HG02610 (cell line): ENCODE measurements at regions not wholly inside any gene's neighbourhood (a gene's known extent, or its start where the extent isn't known, plus 50 kb on each side); places are given as distances from the start of the nearest gene placed in this dataset.
A peak's percentile ranks its signal among the peaks of the same experiment; 100 is the strongest.
"Not testable (repeated sequence)": the region's sequence is repeated elsewhere in the genome, so short reads cannot be mapped to it uniquely, and the experiment has no call there.

Experiments used
- ATAC-seq: cut with Tn5 transposase; IDR thresholded peaks from one replicate; pipeline ENCODE4 v1.9.1; 2021; ENCODE audit warnings: mild to moderate bottlenecking, moderate library complexity; ENCODE audit not compliant: unreplicated experiment

DNA sequence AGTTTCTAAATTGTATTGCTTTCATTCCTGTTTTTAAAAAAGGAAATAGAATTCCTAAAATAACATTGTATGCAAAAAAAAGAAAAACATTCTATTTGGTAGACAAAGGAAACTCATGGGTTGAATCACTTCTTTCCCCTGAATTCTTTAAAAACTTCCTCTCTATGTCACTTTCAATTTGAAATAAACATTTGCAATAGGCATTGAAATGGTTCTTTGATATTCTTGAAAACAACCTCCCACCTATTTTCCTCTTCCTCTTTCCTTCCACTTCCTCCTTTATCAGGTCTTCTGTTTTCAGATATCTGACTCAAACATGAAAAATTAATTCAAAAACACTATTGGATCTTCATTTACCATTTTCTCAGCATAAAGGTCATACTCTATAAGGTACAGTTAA is 442.0 kb upstream of the MEF2C start:
- no peak for ATAC-seq

DNA sequence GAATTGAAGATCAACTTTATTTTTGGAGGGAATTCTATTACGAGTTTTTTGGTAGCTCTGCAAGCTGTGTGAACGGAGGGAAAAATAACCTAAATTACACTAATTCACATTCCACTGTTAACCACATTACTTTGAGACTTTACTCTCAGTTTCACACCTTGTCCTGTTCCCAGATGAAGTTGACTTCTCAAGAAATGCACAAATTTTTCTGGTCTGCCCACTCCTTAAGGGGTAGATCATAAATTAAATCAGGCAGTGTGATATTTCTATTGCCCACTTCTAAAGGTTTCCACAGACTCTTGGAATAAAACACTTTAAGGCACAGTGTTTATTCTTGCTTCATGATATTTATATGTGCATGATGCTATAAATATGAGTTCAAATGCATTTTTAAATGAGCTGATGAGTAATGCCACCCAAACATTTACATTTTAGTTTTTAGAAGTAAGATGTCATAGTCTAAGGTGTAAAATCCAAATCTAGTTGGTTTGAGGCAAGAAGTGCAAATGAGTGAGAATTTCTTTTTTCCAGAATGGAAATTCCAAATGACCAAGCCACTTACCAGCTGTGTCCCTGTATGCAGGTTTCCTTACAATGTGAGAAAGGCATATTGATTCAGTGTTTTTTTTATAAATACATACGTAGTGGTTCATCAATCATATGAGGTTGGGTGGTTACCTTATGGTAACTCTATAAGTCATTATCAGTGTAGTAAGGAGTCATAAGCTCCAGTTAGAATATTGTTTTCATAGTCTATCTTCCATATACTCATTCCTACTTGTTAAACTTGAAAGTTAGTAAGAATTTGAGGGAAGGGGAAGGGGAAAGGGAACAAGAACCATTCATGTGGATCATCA is 437.7 kb upstream of the MEF2C start:
- peak; percentile 65 for ATAC-seq

DNA sequence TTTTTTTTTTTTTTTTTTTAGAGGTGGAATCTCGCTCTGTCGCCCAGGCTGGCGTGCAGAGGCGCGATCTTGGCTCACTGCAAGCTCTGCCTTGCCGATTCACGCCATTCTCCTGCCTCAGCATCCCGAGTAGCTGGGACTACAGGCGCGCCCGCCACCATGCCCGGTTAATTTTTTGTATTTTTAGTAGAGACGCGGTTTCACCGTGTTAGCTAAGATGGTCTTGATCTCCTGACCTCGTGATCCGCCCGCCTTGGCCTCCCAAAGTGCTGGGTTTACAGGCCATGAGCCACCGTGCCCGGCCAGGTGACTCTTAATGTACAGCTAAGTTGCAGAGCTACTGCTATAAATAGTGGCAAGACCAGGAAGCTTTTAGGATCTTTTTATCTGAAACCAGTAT is 434.9 kb upstream of the MEF2C start:
- not testable (repeated sequence) for ATAC-seq

DNA sequence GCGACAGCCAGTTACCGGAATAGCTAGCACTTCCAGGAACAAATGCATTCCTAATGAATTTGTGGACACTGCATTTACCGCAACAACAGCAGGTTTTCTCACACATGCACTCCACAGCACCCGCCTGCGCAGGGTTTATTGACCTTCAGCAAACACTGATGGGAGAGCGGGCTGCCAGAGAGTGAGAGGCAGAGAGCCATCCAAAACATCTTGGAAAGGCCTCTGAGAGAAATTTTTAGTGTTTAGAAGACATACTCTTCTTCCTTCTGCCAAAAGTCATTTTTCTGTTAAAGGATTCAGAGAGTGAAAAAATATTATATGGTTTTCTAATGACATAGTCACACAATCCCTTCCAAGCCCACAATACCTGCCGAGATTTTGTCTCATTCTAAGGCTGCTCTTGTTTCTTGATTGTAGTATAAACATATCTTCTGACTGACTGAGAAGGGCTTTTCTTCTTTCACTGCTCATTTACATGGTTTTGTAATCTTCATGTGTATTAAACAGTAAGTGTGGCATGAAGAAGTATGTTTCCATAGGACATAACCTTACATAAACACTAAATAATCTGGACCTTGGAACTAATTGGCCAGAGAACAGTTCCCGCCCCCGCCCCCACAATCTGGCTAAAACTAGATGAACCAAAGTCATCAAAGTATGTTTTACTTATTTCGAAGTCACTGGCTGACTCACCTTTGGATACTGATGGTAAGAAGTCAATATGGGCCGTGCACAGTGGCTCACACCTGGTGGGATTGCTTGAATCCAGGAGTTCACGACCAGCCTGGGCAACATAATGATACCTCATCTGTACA is 432.5 kb upstream of the MEF2C start:
- ATAC-seq, result no peak

DNA sequence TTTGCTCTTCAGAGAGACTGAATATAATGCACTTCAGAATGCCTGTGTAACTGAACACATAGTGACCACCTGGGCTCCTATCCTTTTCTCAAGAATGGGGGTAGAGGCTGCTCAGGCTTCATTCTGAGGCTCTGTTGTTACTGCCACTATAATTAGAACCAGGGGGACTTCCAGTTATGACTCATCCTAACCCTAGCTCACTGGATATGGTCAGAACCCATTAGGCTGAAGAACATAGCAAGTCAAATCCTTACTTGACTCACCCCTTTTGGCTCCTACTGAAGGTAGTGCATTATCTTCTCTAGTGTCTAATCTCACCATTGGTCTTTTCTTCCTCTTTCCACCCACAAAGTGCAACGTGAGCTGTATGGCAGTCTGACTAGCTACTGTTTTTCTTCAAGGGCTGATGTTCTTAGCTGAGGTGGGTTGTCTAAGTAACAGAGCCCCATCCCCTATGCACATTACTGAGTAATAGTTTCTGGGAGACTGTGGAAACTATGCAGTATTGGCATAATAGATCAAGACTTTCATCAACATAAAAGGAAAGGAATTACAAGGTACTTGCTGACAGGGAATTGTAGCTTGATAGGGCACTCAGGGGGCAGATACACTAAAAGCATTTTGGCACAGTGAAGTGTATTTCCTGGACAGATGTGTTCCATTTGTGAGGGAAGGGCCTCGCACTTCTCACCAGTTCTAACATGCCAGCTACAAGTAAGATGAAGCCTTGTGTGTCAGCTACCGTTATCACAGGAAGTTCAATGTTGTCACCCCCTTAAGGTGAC is 431.0 kb upstream of the MEF2C start:
- peak; percentile 95 for ATAC-seq

DNA sequence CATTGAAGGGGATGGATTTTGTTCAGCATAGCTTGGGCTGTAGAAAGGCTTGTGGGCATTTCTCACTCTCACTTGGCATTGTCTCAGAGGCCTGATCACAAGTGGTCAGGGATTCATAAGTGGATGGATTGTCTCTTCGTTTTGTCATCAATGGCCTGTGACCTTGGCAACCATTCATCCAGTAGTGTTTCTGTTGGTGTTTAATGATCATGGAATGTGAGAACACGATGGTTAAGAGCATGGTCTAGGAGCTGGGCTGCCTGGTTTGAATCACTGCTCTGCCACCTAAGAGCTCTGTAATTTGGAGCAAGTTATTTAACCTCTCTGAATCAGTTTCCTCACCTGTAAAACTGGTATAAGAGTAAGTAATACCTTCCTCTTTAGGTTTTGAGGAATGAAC is 430.1 kb upstream of the MEF2C start:
- no peak for ATAC-seq

DNA sequence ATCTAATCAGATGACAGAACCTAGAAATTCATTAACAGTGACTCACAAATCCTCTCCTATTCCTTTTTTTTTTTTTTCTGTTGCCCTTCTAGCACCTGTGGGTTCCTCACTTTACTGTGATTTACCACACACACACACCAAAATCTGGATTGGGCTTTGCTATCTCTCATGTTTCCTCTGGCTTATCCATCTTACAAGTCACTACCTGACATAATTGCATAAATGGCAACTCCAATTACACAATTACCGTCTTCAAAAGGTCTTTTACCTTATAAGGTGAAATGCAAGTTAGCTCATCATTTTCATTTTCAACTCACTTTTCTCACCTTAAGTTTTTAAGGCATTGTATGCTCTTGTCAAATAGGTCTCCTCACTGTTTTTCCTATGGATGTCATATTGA is 426.3 kb upstream of the MEF2C start:
- no peak for ATAC-seq

DNA sequence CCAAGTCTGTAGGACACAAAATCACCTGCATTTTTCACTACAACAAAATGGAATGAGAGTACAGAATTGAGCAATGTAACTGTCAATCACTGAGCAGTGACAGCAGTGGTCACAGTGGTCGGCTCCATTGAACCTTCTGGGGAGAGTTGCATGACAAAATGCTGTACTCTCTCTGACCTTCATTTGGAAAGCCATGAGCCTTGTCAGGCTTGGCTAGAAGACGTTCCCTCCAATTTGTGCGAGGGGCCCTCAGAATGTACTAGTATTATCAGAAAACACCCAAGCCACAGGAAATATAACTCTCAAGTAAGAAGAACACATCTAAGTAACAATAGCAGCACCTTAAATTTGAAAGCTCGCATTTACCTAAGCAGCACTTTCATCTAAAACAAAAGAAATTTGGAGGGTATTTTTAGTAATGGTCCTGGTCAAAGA is 425.6 kb upstream of the MEF2C start:
- ATAC-seq, result peak; percentile 95

DNA sequence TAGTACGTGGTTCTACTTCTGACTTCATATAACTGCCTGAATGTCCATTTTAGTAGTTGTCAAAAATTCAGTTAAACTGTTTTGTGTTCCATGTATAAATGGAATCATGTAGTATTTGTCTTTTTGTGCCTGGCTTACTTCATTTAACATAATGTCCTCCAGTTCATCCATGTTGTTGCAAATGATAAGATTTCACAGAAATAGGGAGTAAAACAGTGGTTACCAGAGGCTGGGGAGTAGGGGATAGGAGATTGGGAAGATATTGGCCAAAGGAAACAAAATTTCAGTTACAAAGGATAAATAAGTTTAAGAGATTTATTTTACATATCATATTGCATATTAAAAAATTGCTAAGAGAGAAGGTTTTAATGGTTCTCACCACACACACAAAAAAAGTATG is 425.0 kb upstream of the MEF2C start:
- no peak for ATAC-seq

DNA sequence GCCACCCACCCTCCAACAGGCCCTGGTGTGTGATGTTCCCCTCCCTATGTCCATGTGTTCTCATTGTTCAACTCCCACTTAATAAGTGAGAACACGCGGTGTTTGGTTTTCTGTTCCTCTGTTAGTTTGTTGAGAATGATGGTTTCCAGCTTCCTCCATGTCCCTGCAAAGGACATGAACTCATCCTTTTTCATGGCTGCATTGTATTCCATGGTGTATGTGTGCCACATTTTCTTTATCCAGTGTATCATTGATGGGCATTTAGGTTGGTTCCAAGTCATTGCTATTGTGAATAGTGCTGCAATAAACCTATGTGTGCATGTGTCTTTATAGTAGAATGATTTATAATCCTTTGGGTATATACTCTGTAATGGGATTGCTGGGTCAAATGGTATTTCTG is 424.2 kb upstream of the MEF2C start:
- not testable (repeated sequence) for ATAC-seq

DNA sequence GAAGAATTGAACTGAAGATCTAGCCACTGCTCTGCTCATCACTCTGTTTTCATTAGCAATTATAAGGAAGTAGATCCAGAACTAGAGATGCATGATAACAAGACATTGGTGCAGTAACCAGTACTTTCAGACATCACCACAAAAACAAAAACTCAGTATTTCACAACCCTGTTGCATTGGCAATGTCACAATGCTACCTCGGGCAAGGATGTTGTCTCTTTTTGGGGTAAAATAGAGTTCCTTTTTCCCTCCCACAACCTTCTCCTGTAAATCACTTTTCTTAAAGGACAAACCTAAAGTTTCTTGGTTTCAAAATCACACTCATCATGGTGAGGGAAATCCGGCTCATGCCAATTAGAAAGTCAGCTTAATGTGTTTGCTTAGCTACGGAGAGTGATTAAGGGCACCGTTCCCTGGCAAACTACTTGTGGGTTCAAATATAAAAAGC is 420.1 kb upstream of the MEF2C start:
- peak; percentile 54 for ATAC-seq

DNA sequence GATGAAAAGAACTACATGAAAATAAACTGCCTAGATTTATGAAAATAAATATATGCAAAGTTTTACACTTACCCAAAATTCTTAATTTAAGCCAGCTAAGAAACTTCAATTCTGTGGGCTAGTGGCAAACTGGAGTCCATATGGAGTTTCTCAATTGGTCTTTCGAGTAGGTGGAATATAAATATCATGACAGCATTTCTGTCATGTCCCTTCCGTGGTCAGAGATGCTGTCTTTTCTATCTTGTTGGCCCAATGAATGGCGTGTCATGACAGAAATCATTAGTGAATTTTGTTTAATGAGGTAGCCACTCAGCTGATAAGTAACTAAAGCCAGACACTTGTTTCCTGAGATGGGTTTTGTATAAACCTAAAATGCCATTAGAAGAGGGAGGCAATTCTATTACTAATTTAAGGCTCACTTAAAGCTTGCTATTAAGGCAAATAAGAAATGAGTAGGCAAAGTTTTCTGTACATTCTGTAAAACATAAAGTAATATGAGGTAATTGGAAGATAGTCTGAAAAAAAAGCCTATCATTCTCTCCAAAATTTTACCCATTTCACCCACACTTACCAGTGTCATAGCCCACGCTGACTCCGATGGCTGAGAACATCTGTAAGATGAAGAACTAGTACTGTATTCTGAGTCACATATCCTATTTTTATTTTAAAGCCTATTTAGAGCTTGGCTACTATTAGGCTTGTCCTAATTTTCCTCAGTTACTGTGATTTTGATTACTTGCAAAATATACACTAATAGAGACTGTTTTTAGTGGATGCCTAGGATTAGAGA is 419.3 kb upstream of the MEF2C start:
- ATAC-seq, result peak; percentile 29

DNA sequence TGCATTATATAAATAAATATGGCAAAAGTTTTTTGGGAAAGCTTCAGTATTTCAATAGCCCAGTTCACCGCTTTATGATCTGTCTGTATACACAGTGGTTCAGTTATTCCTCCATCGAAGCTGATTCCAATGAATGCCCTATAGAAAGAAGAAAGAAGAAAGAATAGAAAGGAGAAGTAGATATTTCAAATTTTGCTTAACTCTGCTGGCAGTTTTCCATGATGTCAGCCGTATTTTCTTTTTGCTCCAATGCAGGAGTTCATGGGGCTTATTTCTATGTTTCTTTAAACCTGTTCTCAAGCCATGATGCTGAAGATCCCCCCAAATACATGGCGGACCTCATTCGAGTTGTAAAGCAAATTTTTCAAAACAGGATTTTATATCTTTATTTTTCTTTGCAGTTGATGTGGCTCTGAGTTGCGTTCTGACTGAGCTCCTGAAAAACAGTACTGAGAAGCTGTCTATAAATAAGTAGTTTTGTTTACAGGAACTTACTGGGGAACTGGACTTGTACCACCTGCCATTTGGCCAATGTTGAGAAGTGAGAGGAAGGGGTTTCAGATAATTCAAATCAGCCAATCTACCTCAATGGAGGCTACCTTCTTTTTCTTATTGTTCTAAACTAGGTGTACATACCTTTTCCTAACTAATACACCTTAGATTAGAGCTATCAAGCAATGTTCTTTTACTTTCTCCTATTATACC is 418.5 kb upstream of the MEF2C start:
- peak; percentile 68 for ATAC-seq

DNA sequence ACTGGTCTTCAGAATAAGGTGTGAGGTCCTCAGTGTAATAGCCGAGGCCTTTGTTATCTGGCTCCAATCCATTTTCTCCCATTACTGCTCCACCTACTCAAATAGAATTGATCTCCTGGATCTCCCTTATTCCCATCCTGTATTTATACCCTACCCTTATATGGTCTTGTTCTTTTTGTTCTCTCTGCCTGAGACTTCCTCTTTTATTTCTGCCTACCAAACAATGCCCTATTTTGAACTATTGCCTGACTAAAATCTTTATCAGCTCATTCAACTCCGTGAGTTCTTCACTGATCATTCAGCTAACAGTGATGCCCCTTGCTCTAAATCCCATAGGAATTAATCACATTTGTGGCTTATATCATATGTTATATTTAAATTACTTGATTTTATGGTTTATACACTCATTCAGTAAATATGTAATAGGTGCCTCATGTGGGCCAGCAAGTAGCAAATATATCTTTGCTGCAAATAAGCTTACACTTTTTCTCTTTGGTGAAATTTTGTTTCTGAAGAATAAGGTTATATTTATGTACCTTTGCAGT is 417.5 kb upstream of the MEF2C start:
- ATAC-seq, result no peak

DNA sequence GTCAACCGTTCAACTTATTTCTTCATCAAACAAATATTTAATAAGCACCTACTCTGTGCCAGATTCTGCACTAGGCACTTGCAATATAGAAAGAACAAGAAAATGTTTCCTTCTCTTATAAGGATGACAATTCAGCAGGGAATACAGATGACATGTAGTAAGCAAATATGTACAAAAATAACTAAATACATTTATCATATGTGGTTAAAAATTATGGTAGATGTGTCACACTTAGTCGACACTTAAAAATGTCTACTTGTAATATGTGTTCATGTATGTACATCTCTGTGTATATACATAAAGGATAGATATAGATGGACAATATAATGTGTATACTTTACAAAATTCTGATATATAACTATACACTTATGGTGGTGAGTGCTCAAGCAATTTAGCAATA is 417.0 kb upstream of the MEF2C start:
- no peak for ATAC-seq

DNA sequence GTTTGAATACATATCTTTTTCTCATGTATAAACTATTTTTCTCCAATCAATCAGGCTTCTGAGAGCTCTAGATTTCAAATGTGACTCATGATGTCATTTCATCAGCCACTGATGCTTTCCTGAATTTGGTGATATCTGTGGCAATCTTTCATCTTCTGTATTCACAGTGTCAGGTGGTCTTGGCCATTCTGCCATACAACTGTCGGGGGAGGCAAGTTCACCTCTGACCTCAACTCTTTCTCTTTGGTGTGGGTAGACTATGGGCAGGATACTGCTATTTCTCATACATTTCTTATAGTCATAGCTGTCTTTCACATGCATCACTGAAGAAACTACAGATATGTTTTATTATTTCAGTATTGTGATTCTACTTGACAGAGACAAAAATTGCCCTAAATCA is 414.1 kb upstream of the MEF2C start:
- peak; percentile 61 for ATAC-seq

DNA sequence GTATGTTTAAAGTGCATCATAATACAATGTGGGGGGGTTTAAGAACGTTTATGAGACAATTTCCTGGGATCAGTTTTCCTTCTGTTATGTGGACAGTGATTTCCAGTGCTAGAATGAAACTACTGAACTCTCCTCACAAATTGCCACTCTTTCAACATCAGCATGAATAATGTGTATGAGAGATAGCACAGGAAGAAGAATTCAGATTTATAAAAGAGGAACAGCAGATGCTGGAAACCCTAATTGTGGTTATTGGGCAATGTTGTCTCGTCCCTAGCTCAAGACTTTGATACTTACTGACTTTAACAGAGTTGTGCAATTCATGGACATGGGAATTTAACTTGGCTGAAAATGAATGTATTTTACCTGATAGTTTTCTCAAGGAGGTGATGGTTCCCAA is 410.8 kb upstream of the MEF2C start:
- ATAC-seq, result no peak

DNA sequence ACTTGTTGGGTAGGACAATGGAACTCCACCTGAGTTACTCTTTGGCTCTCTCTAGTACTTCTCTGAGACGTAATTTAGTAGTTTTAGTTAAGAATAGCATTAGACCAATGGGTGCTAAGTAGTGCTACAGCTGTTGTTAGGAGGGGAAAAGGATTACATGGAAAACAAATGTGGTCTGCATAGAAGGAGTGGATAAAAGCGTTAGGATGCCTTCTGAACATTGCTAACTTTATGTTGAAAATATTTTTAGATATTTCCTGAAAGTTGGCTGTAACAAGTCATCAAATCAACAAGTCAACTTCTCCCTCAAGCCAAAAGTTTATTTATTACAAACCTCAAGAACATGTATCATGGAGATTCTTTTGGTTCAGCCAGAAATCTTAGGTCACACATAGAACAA is 409.5 kb upstream of the MEF2C start:
- no peak for ATAC-seq

DNA sequence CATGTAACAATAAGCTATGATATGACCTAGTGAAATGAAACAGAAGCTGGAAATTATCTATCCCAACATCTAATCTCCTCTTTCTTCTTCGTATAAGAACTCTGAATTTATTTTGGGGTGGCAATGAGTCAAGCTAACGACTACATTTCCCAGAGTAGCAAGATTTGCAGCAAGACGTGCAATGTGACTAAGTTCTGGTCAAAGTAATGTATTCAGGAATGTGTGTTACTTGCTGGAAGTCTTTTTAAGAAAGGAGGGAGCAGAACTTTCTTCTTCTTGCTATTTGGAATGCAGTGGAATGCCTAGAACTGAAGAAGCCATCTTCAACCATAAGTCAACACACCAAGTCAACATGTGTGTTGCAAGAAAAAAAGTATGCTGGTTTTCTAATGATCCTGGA is 406.6 kb upstream of the MEF2C start:
- ATAC-seq, result no peak

DNA sequence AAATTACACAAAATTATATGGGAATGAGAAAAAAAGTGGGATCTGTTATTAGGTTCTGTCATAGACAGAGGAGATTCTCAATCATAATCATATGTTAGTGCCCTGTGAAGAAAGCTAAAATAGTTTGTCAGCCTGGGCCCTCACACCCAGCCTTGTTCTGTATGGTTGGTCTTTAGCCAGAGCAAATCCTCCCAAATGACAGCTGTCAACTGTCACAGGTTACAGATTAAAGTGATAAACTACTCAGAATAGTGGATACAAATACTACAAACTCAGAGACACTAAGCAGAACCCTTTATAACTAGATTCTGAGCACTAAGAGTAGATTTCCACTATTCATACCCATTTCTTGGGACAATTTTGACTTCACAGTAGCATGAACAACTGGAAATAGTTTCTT is 405.0 kb upstream of the MEF2C start:
- no peak for ATAC-seq
